Thyroid gland (tissue), 4 donors: ENCODE measurements at regions not wholly inside any gene's neighbourhood (a gene's known extent, or its start where the extent isn't known, plus 50 kb on each side); places are given as distances from the start of the nearest gene placed in this dataset.

Experiments
- DNase-seq, 2 donors: peaks; one replicate each; pipeline ENCODE4 v3.0.0-alpha.2; 2019
- H3K27ac ChIP-seq, 3 donors: fragments of 200-600 bp; sonication (generic); 1 replicate in 2 of 3; 2 replicates in 1 of 3; pipeline ENCODE4 v1.5.1; 2016 to 2019; ENCODE audit warnings: mild to moderate bottlenecking in 1 of 3, moderate library complexity in 1 of 3
- H3K27me3 ChIP-seq: fragments of 200-600 bp; sonication (generic); one replicate; pipeline ENCODE4 v1.5.1; 2019
- H3K36me3 ChIP-seq, 2 donors: fragments of 200-600 bp; sonication (generic); one replicate each; pipeline ENCODE4 v1.5.1; 2016 to 2019
- H3K4me1 ChIP-seq, 2 donors: fragments of 200-600 bp; sonication (generic); one replicate each; pipeline ENCODE4 v1.5.1; 2017 to 2019
- H3K4me3 ChIP-seq, 3 donors: fragments of 200-600 bp; sonication (generic); replicated peaks in 1 of 3; 1 replicate in 2 of 3; 2 replicates in 1 of 3; pipeline ENCODE4 v1.5.1; 2016; ENCODE audit warnings: mild to moderate bottlenecking in 1 of 3
- H3K9me3 ChIP-seq: fragments of 200-600 bp; sonication (generic); one replicate; pipeline ENCODE4 v1.5.1; 2017
- POLR2A ChIP-seq, 2 donors: fragments of 450-650 bp; IDR thresholded peaks; one replicate each; pipeline ENCODE4 v1.6.1; 2017; ENCODE audit warnings: antibody characterized with exemption in 2 of 2, mild to moderate bottlenecking in 2 of 2, moderate library complexity in 1 of 2
- WGBS, 2 donors: methylation state at CpG; one replicate each; pipeline ENCODE4 v1.1.5; 2017; 5-methylcytosine and 5-hydroxymethylcytosine counted together
- intact Hi-C: fragments of 100-400 bp; cut with DNase I; formaldehyde crosslinking; loops from one replicate; pipeline ENCODE4 v1.15.1; 2023
- TF ChIP-seq, protein P1 (sequence below), 6 experiments: fragments of 200-600 bp in 3 of 6; fragments of 450-650 bp in 3 of 6; sonication (generic) in 3 of 6; IDR thresholded peaks; one replicate each; pipeline ENCODE4 v1.5.1; 2016 to 2019; ENCODE audit warnings: antibody characterized with exemption in 6 of 6, mild to moderate bottlenecking in 2 of 6, inconsistent platforms in 1 of 6, moderate library complexity in 1 of 6

DNA sequence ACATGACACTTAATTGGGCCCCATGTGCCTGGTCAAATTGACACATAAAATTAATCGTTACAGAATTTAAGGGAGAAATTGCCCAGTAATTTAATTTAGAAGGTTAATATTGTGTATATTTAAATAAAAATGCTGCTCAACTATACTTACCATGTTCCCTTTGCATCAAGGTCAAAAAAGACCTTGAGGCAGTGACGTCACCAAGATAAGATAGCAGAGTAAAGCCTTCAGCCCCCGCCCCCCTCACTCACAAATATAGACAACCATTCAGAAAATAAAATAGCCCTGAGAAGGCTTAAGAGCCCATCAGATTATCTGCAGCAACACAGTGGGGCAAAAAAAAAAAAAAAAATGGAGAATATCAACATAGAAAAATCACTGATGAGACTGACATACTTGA is 785.7 kb downstream of the CCDC85A start:
- H3K27me3 ChIP-seq: no peaks in the 10 kb centered on the region
- no peaks in the 10 kb centered on the region for H3K9me3 ChIP-seq
- no peak overlapping the region for H3K27ac ChIP-seq
- no peaks in the 10 kb centered on the region for H3K36me3 ChIP-seq
- no peak overlapping the region for H3K4me3 ChIP-seq
- WGBS, 2 donors: 91 to 92% methylated on average over 3 of the region's 3 CpGs
- intact Hi-C loops: no loop called here
- no peaks in the 10 kb centered on the region for H3K4me1 ChIP-seq
- no peak for DNase-seq
- TF ChIP-seq POLR2A (IDR thresholded peaks at IDR 0.05): no peak
- TF ChIP-seq, protein P1, sequence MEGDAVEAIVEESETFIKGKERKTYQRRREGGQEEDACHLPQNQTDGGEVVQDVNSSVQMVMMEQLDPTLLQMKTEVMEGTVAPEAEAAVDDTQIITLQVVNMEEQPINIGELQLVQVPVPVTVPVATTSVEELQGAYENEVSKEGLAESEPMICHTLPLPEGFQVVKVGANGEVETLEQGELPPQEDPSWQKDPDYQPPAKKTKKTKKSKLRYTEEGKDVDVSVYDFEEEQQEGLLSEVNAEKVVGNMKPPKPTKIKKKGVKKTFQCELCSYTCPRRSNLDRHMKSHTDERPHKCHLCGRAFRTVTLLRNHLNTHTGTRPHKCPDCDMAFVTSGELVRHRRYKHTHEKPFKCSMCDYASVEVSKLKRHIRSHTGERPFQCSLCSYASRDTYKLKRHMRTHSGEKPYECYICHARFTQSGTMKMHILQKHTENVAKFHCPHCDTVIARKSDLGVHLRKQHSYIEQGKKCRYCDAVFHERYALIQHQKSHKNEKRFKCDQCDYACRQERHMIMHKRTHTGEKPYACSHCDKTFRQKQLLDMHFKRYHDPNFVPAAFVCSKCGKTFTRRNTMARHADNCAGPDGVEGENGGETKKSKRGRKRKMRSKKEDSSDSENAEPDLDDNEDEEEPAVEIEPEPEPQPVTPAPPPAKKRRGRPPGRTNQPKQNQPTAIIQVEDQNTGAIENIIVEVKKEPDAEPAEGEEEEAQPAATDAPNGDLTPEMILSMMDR (IDR thresholded peaks at IDR 0.05): no peak

DNA sequence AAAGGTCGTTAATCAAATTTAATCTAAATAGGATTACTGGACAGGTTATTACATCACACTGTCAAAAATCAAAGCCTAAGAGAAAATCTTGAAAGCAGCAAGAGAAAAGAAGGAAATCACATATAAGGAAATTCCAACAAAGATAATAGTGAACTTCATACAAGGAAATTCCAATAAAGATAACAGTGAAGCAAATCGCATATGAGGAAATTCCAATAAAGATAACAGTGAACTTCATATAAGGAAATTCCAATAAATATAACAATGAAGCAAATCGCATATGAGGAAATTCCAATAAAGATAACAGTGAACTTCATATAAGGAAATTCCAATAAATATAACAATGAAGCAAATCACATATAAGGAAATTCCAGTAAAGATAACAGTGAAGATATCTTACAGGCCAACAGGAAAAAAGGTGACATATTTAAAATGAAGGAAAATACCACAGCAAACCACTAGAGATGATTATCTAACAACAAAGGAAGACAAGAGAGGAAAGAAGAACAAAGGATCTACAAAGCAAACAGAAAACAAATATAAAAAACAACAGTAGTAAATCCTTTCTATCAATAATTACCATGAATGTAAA is 787.7 kb downstream of the CCDC85A start:
- no peaks in the 10 kb centered on the region for H3K36me3 ChIP-seq
- no peaks in the 10 kb centered on the region for H3K4me1 ChIP-seq
- no peak overlapping the region for H3K27ac ChIP-seq
- TF ChIP-seq, protein P1 (IDR thresholded peaks at IDR 0.05): no peak
- no peak for TF ChIP-seq POLR2A (IDR thresholded peaks at IDR 0.05)
- H3K27me3 ChIP-seq: no peaks in the 10 kb centered on the region
- no peak for DNase-seq
- intact Hi-C loops: no loop called here
- H3K9me3 ChIP-seq: no peaks in the 10 kb centered on the region
- 69 to 70% methylated on average over 3 of the region's 3 CpGs for WGBS, 2 donors
- no peak overlapping the region for H3K4me3 ChIP-seq

DNA sequence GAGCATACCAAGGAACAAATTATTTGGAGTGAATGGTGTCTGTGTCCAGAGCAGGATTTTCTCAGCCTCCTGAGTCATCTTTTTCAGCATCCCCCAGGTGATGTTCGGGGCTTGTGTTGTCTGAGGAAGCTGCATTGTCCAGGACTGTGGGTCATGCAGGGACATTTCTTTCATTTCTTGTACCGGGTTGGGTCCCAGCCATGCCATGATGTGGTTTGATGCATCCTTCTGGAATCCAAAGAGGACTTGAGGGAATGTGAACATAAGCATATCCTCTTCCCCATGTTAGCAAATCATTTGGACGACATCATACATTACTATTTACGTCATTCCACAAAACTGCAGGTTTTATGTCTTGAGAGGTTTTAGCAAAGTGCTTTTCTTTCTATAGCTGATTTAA is 797.8 kb downstream of the CCDC85A start:
- TF ChIP-seq POLR2A (IDR thresholded peaks at IDR 0.05): no peak
- TF ChIP-seq, protein P1 (IDR thresholded peaks at IDR 0.05): no peak
- Histone ChIP-seq H3K36me3 (no peaks in the 10 kb centered on the region), H3K27me3 (no peaks in the 10 kb centered on the region), H3K4me3 (no peak overlapping the region), H3K4me1 (no peaks in the 10 kb centered on the region), H3K9me3 (no peaks in the 10 kb centered on the region), H3K27ac (no peak overlapping the region)
- DNase-seq: no peak
- WGBS, 2 donors: 85 to 91% methylated on average over 4 of the region's 4 CpGs
- intact Hi-C loops: no loop called here

DNA sequence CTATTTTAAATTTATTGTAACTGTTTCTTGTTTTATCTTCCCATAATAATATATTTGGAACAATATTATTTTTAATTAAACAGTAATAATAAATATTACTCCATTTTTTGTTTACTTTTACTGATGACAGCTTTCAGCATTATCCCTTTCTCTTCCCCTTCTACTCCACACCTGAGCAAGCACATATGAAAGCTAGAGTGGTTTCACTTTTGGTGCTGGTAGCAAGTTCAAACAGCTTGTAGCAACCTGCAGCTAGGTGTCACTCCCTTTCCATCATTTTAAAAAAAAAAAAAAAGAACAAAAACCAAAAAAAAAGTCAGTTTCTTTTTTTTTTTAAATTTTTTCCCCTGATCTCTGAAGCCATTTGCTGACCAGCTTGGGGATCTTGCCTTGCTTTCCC is 801.8 kb downstream of the CCDC85A start:
- no peak for DNase-seq
- intact Hi-C loops: no loop called here
- Histone ChIP-seq H3K9me3 (no peaks in the 10 kb centered on the region), H3K4me1 (no peaks in the 10 kb centered on the region), H3K36me3 (no peaks in the 10 kb centered on the region), H3K27me3 (no peaks in the 10 kb centered on the region), H3K4me3 (no peak overlapping the region), H3K27ac (no peak overlapping the region)
- TF ChIP-seq, protein P1 (IDR thresholded peaks at IDR 0.05): no peak
- no peak for TF ChIP-seq POLR2A (IDR thresholded peaks at IDR 0.05)

DNA sequence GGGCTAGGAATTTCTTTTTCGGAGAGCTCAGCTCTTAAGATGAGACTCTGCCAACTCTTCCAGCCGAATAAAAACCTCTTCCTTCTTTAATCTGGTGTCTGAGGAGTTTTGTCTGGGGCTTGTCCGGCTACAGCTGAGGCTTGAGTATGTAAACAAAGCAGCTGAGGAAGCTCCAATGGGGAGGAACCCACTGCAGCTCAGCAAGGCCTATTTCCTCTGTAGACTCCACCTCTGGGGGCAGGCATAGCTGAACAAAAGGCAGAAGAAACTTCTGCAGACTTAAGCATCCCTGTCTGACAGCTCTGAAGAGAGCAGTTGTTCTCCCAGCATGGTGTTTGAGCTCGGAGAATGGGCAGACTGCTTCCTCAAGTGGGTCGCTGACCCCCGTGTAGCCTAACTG is 838.7 kb downstream of the CCDC85A start:
- H3K9me3 ChIP-seq: no peaks in the 10 kb centered on the region
- no peak for DNase-seq
- TF ChIP-seq, protein P1 (IDR thresholded peaks at IDR 0.05): no peak
- TF ChIP-seq POLR2A (IDR thresholded peaks at IDR 0.05): no peak
- intact Hi-C loops: no loop called here
- H3K27ac ChIP-seq: no peak overlapping the region
- no peaks in the 10 kb centered on the region for H3K4me1 ChIP-seq
- no peaks in the 10 kb centered on the region for H3K27me3 ChIP-seq
- no peak overlapping the region for H3K4me3 ChIP-seq
- no peaks in the 10 kb centered on the region for H3K36me3 ChIP-seq
- WGBS, 2 donors: 59 to 64% methylated on average over 5 to 6 of the region's 6 CpGs
